GM23248 (cell line): ENCODE measurements at regions not wholly inside any gene's neighbourhood (a gene's known extent, or its start where the extent isn't known, plus 50 kb on each side); places are given as distances from the start of the nearest gene placed in this dataset.

Experiments used
- EZH2 ChIP-seq: fragments of 200-600 bp; sonication (generic); IDR thresholded peaks from 2 replicates; pipeline ENCODE4 v1.6.1; 2018; ENCODE audit warnings: antibody characterized with exemption, mild to moderate bottlenecking; ENCODE audit not compliant: insufficient read depth, poor library complexity, severe bottlenecking
- EZH2phosphoT487 ChIP-seq: fragments of 200-600 bp; sonication (generic); IDR thresholded peaks from 2 replicates; pipeline ENCODE4 v1.6.1; 2018; ENCODE audit warnings: antibody characterized with exemption, moderate library complexity, mild to moderate bottlenecking, low read depth; ENCODE audit not compliant: insufficient read depth

DNA sequence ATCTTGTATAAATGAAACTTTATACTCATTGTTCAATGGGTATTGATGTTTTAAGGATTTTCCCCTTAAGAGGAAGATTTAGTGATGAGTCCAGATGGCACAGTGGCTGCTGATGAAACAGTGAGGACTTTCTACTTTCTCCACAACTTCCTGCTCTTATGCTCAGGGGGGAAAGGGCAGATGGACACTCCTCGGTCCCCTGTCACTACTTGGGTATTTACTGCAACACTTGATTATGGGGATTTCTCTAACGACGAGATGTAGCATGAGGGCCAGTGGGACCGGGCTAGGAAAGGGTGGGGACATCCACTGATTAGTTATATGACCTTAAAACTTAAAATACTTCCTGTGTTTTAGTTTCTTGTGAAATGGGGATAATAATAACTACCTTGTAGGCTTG is 146.1 kb upstream of the HMHB1 start:
- no peak for TF ChIP-seq EZH2phosphoT487
- no peak for TF ChIP-seq EZH2
